ENCODE measurements at regions not wholly inside any gene's neighbourhood (a gene's known extent, or its start where the extent isn't known, plus 50 kb on each side); places are given as distances from the start of the nearest gene placed in this dataset.

DNA sequence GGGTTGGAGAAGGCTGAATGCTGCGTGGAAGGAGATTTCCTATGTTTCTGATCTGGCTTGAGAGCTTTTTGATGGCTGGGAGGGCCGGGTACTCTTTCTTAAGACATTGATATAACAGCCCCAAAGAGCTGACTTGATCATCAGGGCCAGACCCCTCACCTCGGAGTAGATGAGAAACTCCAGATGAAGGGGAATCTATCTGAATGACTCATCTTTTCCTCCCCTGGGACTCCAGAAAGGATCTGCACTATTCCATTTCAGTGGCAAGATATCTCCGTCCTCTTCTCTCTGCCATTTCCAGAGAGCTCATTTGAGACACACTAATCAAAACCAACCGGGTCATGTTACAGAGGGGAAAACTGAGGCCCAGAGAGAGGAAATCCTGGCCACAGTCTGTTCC lies 92.9 kb upstream of the MSX1 start:
- TF ChIP-seq, protein P1, sequence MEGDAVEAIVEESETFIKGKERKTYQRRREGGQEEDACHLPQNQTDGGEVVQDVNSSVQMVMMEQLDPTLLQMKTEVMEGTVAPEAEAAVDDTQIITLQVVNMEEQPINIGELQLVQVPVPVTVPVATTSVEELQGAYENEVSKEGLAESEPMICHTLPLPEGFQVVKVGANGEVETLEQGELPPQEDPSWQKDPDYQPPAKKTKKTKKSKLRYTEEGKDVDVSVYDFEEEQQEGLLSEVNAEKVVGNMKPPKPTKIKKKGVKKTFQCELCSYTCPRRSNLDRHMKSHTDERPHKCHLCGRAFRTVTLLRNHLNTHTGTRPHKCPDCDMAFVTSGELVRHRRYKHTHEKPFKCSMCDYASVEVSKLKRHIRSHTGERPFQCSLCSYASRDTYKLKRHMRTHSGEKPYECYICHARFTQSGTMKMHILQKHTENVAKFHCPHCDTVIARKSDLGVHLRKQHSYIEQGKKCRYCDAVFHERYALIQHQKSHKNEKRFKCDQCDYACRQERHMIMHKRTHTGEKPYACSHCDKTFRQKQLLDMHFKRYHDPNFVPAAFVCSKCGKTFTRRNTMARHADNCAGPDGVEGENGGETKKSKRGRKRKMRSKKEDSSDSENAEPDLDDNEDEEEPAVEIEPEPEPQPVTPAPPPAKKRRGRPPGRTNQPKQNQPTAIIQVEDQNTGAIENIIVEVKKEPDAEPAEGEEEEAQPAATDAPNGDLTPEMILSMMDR (IDR thresholded peaks at IDR 0.05), result no peak
- TF ChIP-seq POLR2A (IDR thresholded peaks at IDR 0.05), result no peak
